ENCODE measurements at regions not wholly inside any gene's neighbourhood (a gene's known extent, or its start where the extent isn't known, plus 50 kb on each side); places are given as distances from the start of the nearest gene placed in this dataset.
"Not testable (repeated sequence)": the region's sequence is repeated elsewhere in the genome, so short reads cannot be mapped to it uniquely, and the experiment has no call there.

DNA sequence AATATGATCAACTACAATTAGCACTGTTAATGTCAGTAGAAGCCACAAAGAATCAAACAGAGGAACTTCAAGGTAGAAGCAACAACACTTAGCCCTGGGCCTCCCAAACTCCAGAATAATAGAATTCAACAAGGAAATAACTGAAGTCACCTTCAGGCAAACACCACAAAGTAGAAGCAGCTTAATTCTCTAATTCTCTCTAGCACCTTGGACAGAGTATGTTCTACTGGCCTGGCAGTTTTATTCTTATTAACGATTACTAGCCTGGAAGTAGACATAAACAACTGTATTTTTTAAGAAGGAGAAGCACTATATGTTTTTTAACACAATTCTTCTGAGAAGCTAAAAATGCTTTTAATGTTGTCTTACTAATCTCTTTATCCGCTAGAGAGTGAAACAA, 911.9 kb downstream of the DTWD2 start:
- DNase-seq (ENCODE audit: low read depth), result no peak
- TF ChIP-seq, protein P1, sequence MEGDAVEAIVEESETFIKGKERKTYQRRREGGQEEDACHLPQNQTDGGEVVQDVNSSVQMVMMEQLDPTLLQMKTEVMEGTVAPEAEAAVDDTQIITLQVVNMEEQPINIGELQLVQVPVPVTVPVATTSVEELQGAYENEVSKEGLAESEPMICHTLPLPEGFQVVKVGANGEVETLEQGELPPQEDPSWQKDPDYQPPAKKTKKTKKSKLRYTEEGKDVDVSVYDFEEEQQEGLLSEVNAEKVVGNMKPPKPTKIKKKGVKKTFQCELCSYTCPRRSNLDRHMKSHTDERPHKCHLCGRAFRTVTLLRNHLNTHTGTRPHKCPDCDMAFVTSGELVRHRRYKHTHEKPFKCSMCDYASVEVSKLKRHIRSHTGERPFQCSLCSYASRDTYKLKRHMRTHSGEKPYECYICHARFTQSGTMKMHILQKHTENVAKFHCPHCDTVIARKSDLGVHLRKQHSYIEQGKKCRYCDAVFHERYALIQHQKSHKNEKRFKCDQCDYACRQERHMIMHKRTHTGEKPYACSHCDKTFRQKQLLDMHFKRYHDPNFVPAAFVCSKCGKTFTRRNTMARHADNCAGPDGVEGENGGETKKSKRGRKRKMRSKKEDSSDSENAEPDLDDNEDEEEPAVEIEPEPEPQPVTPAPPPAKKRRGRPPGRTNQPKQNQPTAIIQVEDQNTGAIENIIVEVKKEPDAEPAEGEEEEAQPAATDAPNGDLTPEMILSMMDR (IDR thresholded peaks at IDR 0.05; ENCODE audit: insufficient read depth, low read depth, low read length), result no peak
- no peak overlapping the region for H3K4me3 ChIP-seq (ENCODE audit: low read depth, low read length)

DNA sequence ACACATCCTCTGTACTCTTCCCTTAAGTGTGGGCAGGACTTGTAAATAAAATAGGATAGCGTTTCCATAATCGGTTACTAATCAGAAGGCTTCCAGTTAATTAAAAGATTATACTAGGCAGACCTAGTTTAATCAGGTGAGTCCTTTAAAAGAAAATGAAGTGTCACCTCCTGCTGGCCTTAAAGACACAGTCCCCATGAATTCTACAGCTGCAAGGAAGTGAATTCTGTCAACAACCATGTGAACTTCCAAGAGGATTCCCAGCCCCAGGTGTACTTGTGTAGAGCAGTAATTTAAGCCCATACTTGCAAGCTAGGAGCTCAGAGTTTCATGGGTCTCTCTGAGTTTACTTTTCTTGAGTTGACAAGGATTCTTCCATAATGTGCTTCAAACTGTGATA, 918.3 kb downstream of the DTWD2 start:
- TF ChIP-seq, protein P1 (IDR thresholded peaks at IDR 0.05; ENCODE audit: insufficient read depth, low read depth, low read length), result no peak
- no peak for DNase-seq (ENCODE audit: low read depth)
- H3K4me3 ChIP-seq (ENCODE audit: low read depth, low read length), result no peak overlapping the region

DNA sequence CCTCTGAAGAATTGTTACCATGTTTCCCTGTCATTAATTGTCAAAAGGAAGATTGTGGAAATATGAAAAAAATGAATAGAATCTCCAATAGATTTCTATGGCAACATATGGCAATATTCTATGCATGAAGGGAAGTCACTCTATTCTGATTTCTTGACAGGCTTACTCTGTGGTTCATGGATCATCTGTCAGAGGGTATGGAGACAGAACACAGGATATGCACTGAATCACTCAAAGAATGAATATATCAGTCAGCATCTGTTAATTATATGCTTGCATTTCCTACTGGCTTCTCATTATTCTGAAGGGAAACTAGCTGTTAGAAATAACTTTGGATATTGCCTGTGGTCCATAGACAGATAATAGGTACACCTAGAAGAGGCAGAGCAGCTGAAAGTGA, 918.9 kb downstream of the DTWD2 start:
- no peak for DNase-seq (ENCODE audit: low read depth)
- no peak overlapping the region for H3K4me3 ChIP-seq (ENCODE audit: low read depth, low read length)
- TF ChIP-seq, protein P1 (IDR thresholded peaks at IDR 0.05; ENCODE audit: insufficient read depth, low read depth, low read length), result no peak

DNA sequence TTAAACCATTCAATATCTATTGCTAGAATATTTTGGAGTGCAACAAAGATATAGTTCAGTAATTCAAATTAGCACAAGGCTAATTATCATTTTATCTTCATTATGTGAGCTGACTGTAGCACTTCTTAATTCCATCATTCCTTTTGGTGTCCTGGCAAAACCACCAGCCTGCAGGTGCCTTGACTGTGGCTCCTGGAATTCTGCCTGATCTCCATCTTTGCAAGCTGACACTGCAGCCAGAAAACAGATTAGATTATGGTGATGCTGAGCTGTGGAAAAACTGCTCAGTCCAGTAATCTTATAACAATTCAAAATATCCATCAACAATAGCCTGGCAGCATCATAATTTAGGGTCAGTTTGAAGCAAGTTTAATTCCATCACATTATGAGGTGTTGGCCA, 919.5 kb downstream of the DTWD2 start:
- DNase-seq (ENCODE audit: low read depth), result no peak
- TF ChIP-seq, protein P1 (IDR thresholded peaks at IDR 0.05; ENCODE audit: insufficient read depth, low read depth, low read length), result no peak
- H3K4me3 ChIP-seq (ENCODE audit: low read depth, low read length), result no peak overlapping the region

DNA sequence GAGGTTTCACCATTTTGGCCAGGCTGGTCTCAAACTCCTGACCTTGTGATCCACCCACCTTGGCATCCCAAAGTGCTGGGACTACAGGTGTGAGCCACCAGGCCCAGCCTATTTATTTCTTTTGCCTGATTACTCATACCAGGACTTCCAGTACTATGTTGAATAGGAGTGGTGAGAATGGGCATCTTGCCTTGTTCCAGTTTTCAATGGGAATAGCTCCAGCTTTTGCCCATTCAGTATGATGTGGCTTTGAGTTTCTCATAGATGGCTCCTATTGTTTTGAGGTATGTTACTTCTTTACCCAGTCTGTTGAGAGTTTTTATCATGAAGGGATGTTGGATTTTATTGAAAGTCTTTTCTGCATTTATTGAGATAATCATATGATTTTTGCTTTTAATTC, 924.5 kb downstream of the DTWD2 start:
- not testable (repeated sequence) for H3K4me3 ChIP-seq (ENCODE audit: low read depth, low read length); DNase-seq (ENCODE audit: low read depth)

DNA sequence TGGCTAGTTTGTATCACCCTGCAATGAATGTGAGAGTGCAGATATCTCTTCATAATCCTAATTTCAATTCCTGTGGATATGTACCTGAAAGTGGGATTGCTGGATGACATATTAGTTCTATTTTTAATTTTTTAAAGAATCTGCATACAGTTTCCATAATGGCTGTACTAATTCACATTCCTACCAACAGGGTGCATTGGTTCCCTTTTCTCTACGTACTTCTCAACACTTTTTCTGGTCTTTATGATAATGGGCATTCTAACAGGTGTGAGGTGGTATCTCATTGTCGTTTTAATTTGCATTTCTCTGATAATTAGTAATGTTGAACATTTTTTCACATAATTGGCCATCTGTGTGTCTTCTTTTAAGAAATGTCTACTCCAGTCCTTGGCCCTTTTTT, 927.5 kb downstream of the DTWD2 start:
- TF ChIP-seq, protein P1 (IDR thresholded peaks at IDR 0.05; ENCODE audit: insufficient read depth, low read depth, low read length), result peak; percentile 35
- DNase-seq (ENCODE audit: low read depth), result no peak
- H3K4me3 ChIP-seq (ENCODE audit: low read depth, low read length), result no peak overlapping the region

DNA sequence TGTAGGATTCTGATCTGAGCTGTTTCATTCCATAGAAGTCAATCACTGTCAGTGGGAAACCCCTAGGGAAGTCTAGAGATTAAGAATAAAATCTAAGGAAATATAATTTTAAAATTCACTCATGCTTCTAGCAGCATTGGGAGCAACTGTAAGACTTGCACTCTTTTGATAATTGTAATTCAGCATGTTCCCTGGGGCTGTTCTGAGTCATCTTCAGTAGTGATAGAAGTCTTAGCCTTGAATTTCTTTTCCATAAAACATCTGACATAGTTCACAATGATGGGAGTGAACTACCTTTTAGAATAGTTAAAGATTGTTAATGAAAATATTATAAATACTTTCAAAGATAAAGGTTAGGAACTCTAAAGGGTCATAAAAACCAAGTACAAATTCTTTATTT, 935.8 kb downstream of the DTWD2 start:
- TF ChIP-seq, protein P1 (IDR thresholded peaks at IDR 0.05; ENCODE audit: insufficient read depth, low read depth, low read length), result no peak
- no peak for DNase-seq (ENCODE audit: low read depth)
- no peak overlapping the region for H3K4me3 ChIP-seq (ENCODE audit: low read depth, low read length)
